Panc1 (cell line): ENCODE measurements at regions not wholly inside any gene's neighbourhood (a gene's known extent, or its start where the extent isn't known, plus 50 kb on each side); places are given as distances from the start of the nearest gene placed in this dataset.

Experiments
- ATAC-seq: fragments of 200-7000 bp; cut with Tn5 transposase; 2 replicates; pipeline ENCODE4 v1.9.1; 2020; ENCODE audit warnings: mild to moderate bottlenecking, moderate library complexity
- BruUV-seq: library from RNA; stranded (reverse); fragments of 400-500 nt; replicated peaks from 2 replicates; lab custom pipeline; 2021; lab: Mats Ljungman, UMichigan
- CTCF ChIA-PET: fragments of 300-600 bp; sonication (Branson Sonifier 250); formaldehyde crosslinking; loops from one replicate; lab custom pipeline; 2022; ENCODE audit warnings: antibody characterized with exemption; lab: Charles Lee
- POLR2A ChIA-PET: fragments of 300-600 bp; sonication (Branson Sonifier 250); formaldehyde crosslinking; loops from one replicate; lab custom pipeline; 2022; ENCODE audit warnings: antibody characterized with exemption; lab: Charles Lee
- DNase-seq: peaks from one replicate; pipeline ENCODE4 v3.0.0-alpha.2; 2010; ENCODE audit warnings: low read depth, low spot score
- H3K27ac ChIP-seq: 2 replicates; pipeline ENCODE4 v1.5.1; 2011; ENCODE audit warnings: mild to moderate bottlenecking, low read length, inconsistent platforms
- H3K27me3 ChIP-seq: fragments of 200-500 bp; sonication (Bioruptor generic); 2 replicates; pipeline ENCODE4 v1.6.0; 2014; ENCODE audit warnings: low read length, inconsistent platforms; ENCODE audit not compliant: control insufficient read depth, insufficient read depth
- H3K36me3 ChIP-seq: fragments of 200-500 bp; sonication (Bioruptor generic); 2 replicates; pipeline ENCODE4 v1.5.1; 2014; ENCODE audit warnings: inconsistent platforms, mild to moderate bottlenecking, low read length, moderate library complexity; ENCODE audit not compliant: control insufficient read depth, insufficient read depth
- H3K4me1 ChIP-seq: 2 replicates; pipeline ENCODE4 v1.5.1; 2011; ENCODE audit warnings: inconsistent platforms, mild to moderate bottlenecking, low read length, moderate library complexity; ENCODE audit not compliant: control insufficient read depth, insufficient read depth
- H3K4me3 ChIP-seq, 2 experiments: 2 replicates each; pipeline ENCODE4 v1.5.1; 2011 to 2012; ENCODE audit warnings: low read depth in 2 of 2, low read length in 2 of 2, mild to moderate bottlenecking in 2 of 2, inconsistent platforms in 1 of 2, moderate library complexity in 1 of 2
- H3K9me3 ChIP-seq: fragments of 200-500 bp; sonication (Bioruptor generic); 2 replicates; pipeline ENCODE4 v1.5.1; 2014; ENCODE audit warnings: low read depth, mild to moderate bottlenecking, inconsistent platforms, low read length, moderate library complexity; ENCODE audit not compliant: control insufficient read depth, insufficient read depth
- POLR2AphosphoS5 ChIP-seq: IDR thresholded peaks from 2 replicates; pipeline ENCODE4 v1.6.1; 2012; ENCODE audit warnings: mild to moderate bottlenecking, low read depth, low read length, moderate library complexity
- SIN3A ChIP-seq: IDR thresholded peaks from 2 replicates; pipeline ENCODE4 v1.6.1; 2012; ENCODE audit warnings: low read depth, mild to moderate bottlenecking, low read length, moderate library complexity, borderline replicate concordance; ENCODE audit not compliant: insufficient read depth
- TCF7L2 ChIP-seq: IDR thresholded peaks from 2 replicates; pipeline ENCODE4 v1.6.1; 2011; ENCODE audit warnings: mild to moderate bottlenecking, low read depth, low read length, inconsistent platforms
- in situ Hi-C: cut with HindIII; loops from 2 replicates; pipeline ENCODE4 v1.10.0; 2016; ENCODE audit warnings: low sequenced_read_pairs, low pct_unique_long_range_greater_than_20kb
- intact Hi-C: fragments of 100-400 bp; cut with micrococcal nuclease; formaldehyde crosslinking; loops from one replicate; pipeline ENCODE4 v1.10.0; 2022; ENCODE audit not compliant: unreplicated experiment
- TF ChIP-seq, protein P1 (sequence below): fragments of 450-650 bp; IDR thresholded peaks from 2 replicates; pipeline ENCODE4 v1.5.1; 2017; ENCODE audit warnings: mild to moderate bottlenecking
- TF ChIP-seq, protein P2 (sequence below), 2 experiments: IDR thresholded peaks; 2 replicates each; pipeline ENCODE4 v1.6.1; 2011 to 2012; ENCODE audit warnings: low read depth in 2 of 2, control low read depth in 1 of 2, low read length in 1 of 2, mild to moderate bottlenecking in 1 of 2, moderate library complexity in 1 of 2; ENCODE audit not compliant: insufficient read depth in 1 of 2

DNA sequence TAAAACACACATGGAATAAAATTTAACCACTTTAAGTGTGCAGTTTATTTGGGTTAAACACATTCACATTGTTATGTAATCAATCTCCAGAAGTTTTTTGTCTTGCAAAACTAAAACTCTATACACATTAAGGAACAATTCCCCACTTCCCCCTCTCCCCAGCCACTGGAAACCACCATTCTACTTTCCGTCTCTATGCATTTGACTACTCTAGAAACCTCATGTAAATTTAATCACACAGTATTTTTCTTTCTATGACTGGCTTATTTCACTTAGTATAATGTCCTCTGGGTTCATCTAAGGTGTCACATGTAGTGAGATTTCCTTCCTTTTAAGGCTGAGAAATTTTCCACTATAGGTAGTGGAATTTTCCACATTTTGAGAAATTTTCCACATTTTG lies 568.7 kb upstream of the UBE2E2 start:
- Histone ChIP-seq H3K36me3 (no peaks in the 10 kb centered on the region), H3K27ac (no peak overlapping the region), H3K4me1 (no peaks in the 10 kb centered on the region), H3K4me3 (no peak overlapping the region), H3K27me3 (no peaks in the 10 kb centered on the region), H3K9me3 (no peaks in the 10 kb centered on the region)
- no TSS peak for BruUV-seq
- in situ Hi-C loops: no loop called here
- intact Hi-C loops: no loop called here
- POLR2A ChIA-PET: no interaction called here
- TF ChIP-seq, protein P1, sequence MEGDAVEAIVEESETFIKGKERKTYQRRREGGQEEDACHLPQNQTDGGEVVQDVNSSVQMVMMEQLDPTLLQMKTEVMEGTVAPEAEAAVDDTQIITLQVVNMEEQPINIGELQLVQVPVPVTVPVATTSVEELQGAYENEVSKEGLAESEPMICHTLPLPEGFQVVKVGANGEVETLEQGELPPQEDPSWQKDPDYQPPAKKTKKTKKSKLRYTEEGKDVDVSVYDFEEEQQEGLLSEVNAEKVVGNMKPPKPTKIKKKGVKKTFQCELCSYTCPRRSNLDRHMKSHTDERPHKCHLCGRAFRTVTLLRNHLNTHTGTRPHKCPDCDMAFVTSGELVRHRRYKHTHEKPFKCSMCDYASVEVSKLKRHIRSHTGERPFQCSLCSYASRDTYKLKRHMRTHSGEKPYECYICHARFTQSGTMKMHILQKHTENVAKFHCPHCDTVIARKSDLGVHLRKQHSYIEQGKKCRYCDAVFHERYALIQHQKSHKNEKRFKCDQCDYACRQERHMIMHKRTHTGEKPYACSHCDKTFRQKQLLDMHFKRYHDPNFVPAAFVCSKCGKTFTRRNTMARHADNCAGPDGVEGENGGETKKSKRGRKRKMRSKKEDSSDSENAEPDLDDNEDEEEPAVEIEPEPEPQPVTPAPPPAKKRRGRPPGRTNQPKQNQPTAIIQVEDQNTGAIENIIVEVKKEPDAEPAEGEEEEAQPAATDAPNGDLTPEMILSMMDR: no peak
- DNase-seq (no peak), ATAC-seq (no peak)
- CTCF ChIA-PET: no interaction called here

- CTCF ChIA-PET: no interaction called here
- no peaks in the 10 kb centered on the region for H3K27me3 ChIP-seq
- no peak overlapping the region for H3K27ac ChIP-seq
- H3K4me3 ChIP-seq: no peak overlapping the region
- in situ Hi-C loops (no loop called here), intact Hi-C loops (no loop called here)
- no peaks in the 10 kb centered on the region for H3K36me3 ChIP-seq
- TF ChIP-seq POLR2AphosphoS5 (no peak), SIN3A (no peak), TCF7L2 (no peak)
- TF ChIP-seq, protein P1: no peak
- TF ChIP-seq, protein P2, sequence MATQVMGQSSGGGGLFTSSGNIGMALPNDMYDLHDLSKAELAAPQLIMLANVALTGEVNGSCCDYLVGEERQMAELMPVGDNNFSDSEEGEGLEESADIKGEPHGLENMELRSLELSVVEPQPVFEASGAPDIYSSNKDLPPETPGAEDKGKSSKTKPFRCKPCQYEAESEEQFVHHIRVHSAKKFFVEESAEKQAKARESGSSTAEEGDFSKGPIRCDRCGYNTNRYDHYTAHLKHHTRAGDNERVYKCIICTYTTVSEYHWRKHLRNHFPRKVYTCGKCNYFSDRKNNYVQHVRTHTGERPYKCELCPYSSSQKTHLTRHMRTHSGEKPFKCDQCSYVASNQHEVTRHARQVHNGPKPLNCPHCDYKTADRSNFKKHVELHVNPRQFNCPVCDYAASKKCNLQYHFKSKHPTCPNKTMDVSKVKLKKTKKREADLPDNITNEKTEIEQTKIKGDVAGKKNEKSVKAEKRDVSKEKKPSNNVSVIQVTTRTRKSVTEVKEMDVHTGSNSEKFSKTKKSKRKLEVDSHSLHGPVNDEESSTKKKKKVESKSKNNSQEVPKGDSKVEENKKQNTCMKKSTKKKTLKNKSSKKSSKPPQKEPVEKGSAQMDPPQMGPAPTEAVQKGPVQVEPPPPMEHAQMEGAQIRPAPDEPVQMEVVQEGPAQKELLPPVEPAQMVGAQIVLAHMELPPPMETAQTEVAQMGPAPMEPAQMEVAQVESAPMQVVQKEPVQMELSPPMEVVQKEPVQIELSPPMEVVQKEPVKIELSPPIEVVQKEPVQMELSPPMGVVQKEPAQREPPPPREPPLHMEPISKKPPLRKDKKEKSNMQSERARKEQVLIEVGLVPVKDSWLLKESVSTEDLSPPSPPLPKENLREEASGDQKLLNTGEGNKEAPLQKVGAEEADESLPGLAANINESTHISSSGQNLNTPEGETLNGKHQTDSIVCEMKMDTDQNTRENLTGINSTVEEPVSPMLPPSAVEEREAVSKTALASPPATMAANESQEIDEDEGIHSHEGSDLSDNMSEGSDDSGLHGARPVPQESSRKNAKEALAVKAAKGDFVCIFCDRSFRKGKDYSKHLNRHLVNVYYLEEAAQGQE (IDR thresholded peaks at IDR 0.05; ENCODE audit: insufficient read depth in 1 of 2, low read depth in 2 of 2, low read length in 1 of 2): no peak
- POLR2A ChIA-PET: no interaction called here
- ATAC-seq (no peak), DNase-seq (no peak)
- H3K9me3 ChIP-seq: no peaks in the 10 kb centered on the region
- no peaks in the 10 kb centered on the region for H3K4me1 ChIP-seq
- no TSS peak for BruUV-seq
These were observed 543.3 kb upstream of the UBE2E2 start for GRCh38 chr3:22659651-22660475.
